HG03558 (cell line): ENCODE measurements at regions not wholly inside any gene's neighbourhood (a gene's known extent, or its start where the extent isn't known, plus 50 kb on each side); places are given as distances from the start of the nearest gene placed in this dataset.
"Not testable (repeated sequence)": the region's sequence is repeated elsewhere in the genome, so short reads cannot be mapped to it uniquely, and the experiment has no call there.

Experiments
- ATAC-seq: cut with Tn5 transposase; IDR thresholded peaks from one replicate; pipeline ENCODE4 v1.9.1; 2021; ENCODE audit warnings: moderate number of reproducible peaks; ENCODE audit not compliant: unreplicated experiment; ENCODE audit errors: extremely low read depth

- ATAC-seq: not testable (repeated sequence)
These were observed 65.5 kb upstream of the SEC22B start for GRCh38 chr1:120241868-120242267.

GRCh38 chr1:120240181-120240580 is 63.9 kb upstream of the SEC22B start:
- not testable (repeated sequence) for ATAC-seq

GRCh38 chr1:120239351-120239750 is 63.0 kb upstream of the SEC22B start:
- ATAC-seq: not testable (repeated sequence)

- not testable (repeated sequence) for ATAC-seq
These were observed 62.5 kb upstream of the SEC22B start for GRCh38 chr1:120238867-120239266.

GRCh38 chr1:120233661-120234018 is 57.3 kb upstream of the SEC22B start:
- ATAC-seq: not testable (repeated sequence)

GRCh38 chr1:120232834-120233660 is 56.7 kb upstream of the SEC22B start:
- ATAC-seq: not testable (repeated sequence)

- ATAC-seq: not testable (repeated sequence)
These were observed 53.5 kb upstream of the SEC22B start for GRCh38 chr1:120229835-120230234.
